ENCODE measurements at regions not wholly inside any gene's neighbourhood (a gene's known extent, or its start where the extent isn't known, plus 50 kb on each side); places are given as distances from the start of the nearest gene placed in this dataset.
"Not testable (repeated sequence)": the region's sequence is repeated elsewhere in the genome, so short reads cannot be mapped to it uniquely, and the experiment has no call there.

- no peak for DNase-seq
- ChIA-PET POLR2A (ENCODE audit: unreplicated experiment) (interaction anchor here (0.6 kb wide), 1 partner anchor 973 kb away, joined by 7 read pairs; no protein-coding TSS in a partner anchor), CTCF (no interaction called here)
- Histone ChIP-seq H3K27me3 (ENCODE audit: low read length) (no peaks in the 10 kb centered on the region), H3K4me1 (ENCODE audit: insufficient read depth, low read length) (peaks cover 6% of the 10 kb centered on the region; the same call in 1 of the 2 replicates), H2AFZ (ENCODE audit: low read length) (no peak overlapping the region), H3K4me2 (ENCODE audit: low read length) (no peak overlapping the region), H4K20me1 (ENCODE audit: low read length) (no peaks in the 10 kb centered on the region), H3K36me3 (ENCODE audit: low read depth, low read length) (no peaks in the 10 kb centered on the region), H3K9ac (ENCODE audit: low read length) (no peak overlapping the region), H3K9me3 (ENCODE audit: low read length) (no peaks in the 10 kb centered on the region), H3K27ac (ENCODE audit: low read length) (no peak overlapping the region), H3F3A (ENCODE audit: low read length, unreplicated experiment) (no peaks in the 10 kb centered on the region), H3K9me2 (replicated peaks; ENCODE audit: low read length) (no peaks in the 10 kb centered on the region), H3K79me2 (ENCODE audit: low read length) (no peaks in the 10 kb centered on the region), H3K4me3 (ENCODE audit: low read length) (no peak overlapping the region)
- no TSS peak for BruUV-seq (replicated peaks)
- TF ChIP-seq CTCF (conservative IDR thresholded peaks at IDR 0.05; ENCODE audit: low read depth, low read length) = no peak
- no peak for TF ChIP-seq EZH2phosphoT487 (IDR thresholded peaks at IDR 0.05; ENCODE audit: borderline replicate concordance, low read length)
- no peak for TF ChIP-seq EZH2 (IDR thresholded peaks at IDR 0.05; ENCODE audit: low read length, unreplicated experiment)
- ATAC-seq = no peak
- intact Hi-C loops (cut with micrococcal nuclease) = no loop called here
Measured at GRCh38 chr4:112747036-112747435, 110.1 kb downstream of the LARP7 start.

GRCh38 chr4:112748352-112748878 lies 111.5 kb downstream of the LARP7 start:
- H3K9ac ChIP-seq (ENCODE audit: low read length) = no peak overlapping the region
- no peaks in the 10 kb centered on the region for H3K27me3 ChIP-seq (ENCODE audit: low read length)
- intact Hi-C loops (cut with micrococcal nuclease) = no loop called here
- H3K4me2 ChIP-seq (ENCODE audit: low read length) = no peak overlapping the region
- TF ChIP-seq CTCF (conservative IDR thresholded peaks at IDR 0.05; ENCODE audit: low read depth, low read length) (no peak), EZH2phosphoT487 (IDR thresholded peaks at IDR 0.05; ENCODE audit: borderline replicate concordance, low read length) (no peak), EZH2 (IDR thresholded peaks at IDR 0.05; ENCODE audit: low read length, unreplicated experiment) (no peak)
- H3F3A ChIP-seq (ENCODE audit: low read length, unreplicated experiment) = no peaks in the 10 kb centered on the region
- peaks cover 6% of the 10 kb centered on the region; the same call in 1 of the 2 replicates for H3K4me1 ChIP-seq (ENCODE audit: insufficient read depth, low read length)
- CTCF ChIA-PET = no interaction called here
- POLR2A ChIA-PET (ENCODE audit: unreplicated experiment) = no interaction called here
- H4K20me1 ChIP-seq (ENCODE audit: low read length) = no peaks in the 10 kb centered on the region
- no peaks in the 10 kb centered on the region for H3K79me2 ChIP-seq (ENCODE audit: low read length)
- no peaks in the 10 kb centered on the region for H3K36me3 ChIP-seq (ENCODE audit: low read depth, low read length)
- H3K9me3 ChIP-seq (ENCODE audit: low read length) = no peaks in the 10 kb centered on the region
- H3K4me3 ChIP-seq (ENCODE audit: low read length) = no peak overlapping the region
- DNase-seq (no peak), ATAC-seq (no peak)
- H3K9me2 ChIP-seq (replicated peaks; ENCODE audit: low read length) = no peaks in the 10 kb centered on the region
- no peak overlapping the region for H2AFZ ChIP-seq (ENCODE audit: low read length)
- H3K27ac ChIP-seq (ENCODE audit: low read length) = no peak overlapping the region
- no TSS peak for BruUV-seq (replicated peaks)

- H3K27ac ChIP-seq (ENCODE audit: low read length); ATAC-seq; H3F3A ChIP-seq (ENCODE audit: low read length, unreplicated experiment); H4K20me1 ChIP-seq (ENCODE audit: low read length); CTCF ChIA-PET; intact Hi-C loops (cut with micrococcal nuclease); BruUV-seq (replicated peaks); H3K9me3 ChIP-seq (ENCODE audit: low read length); H3K36me3 ChIP-seq (ENCODE audit: low read depth, low read length); H3K27me3 ChIP-seq (ENCODE audit: low read length); DNase-seq; H3K79me2 ChIP-seq (ENCODE audit: low read length); H2AFZ ChIP-seq (ENCODE audit: low read length); H3K4me3 ChIP-seq (ENCODE audit: low read length); H3K4me2 ChIP-seq (ENCODE audit: low read length); H3K4me1 ChIP-seq (ENCODE audit: insufficient read depth, low read length); H3K9ac ChIP-seq (ENCODE audit: low read length); POLR2A ChIA-PET (ENCODE audit: unreplicated experiment); H3K9me2 ChIP-seq (replicated peaks; ENCODE audit: low read length): not testable (repeated sequence)
Measured at GRCh38 chr4:112750749-112751148, 113.8 kb downstream of the LARP7 start.

All from PC-3 (cell line).